NCI-H1048 (cell line): ENCODE measurements at regions not wholly inside any gene's neighbourhood (a gene's known extent, or its start where the extent isn't known, plus 50 kb on each side); places are given as distances from the start of the nearest gene placed in this dataset.
"Not testable (repeated sequence)": the region's sequence is repeated elsewhere in the genome, so short reads cannot be mapped to it uniquely, and the experiment has no call there.

Source experiments
- DNase-seq: peaks from one replicate; lab custom pipeline; 2025; lab: John Stamatoyannopoulos, UW

DNA sequence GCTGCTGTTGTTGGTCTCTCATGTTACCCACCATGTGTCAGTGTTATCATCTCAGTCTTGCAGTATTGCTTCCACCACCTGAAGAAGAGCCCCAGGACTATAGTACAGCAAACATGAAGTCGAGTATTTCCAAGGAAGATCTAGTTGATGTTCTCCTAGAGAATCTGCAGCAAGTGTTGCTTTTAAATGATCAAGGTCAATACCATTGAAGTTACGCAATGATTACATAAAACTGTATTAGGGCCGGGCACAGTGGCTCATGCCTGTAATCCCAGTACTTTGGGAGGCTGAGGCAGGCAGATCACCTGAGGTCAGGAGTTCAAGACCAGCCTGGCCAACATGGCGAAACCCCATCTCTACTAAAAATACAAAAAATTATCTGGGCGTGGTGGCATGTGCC lies 173.9 kb downstream of the TJP1 start:
- not testable (repeated sequence) for DNase-seq

DNA sequence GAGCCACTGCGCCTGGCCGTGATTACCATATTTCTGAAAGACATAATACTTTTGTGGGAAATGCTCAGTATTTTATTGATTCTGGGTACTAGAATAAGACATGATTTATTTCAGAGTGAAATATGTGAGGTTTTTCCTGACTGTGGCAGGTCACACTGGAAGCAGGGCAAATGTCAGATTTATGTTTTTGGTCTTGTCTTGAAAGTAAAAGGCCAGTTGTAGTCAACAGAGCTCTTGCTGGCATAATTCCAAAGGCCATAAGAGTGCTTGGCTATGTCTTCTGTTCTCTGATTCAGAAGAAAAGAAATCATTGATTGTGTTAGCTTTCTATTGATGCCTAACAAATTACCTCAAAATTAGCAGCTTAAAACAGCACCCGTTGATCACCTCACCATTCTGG lies 176.4 kb downstream of the TJP1 start:
- no peak for DNase-seq

DNA sequence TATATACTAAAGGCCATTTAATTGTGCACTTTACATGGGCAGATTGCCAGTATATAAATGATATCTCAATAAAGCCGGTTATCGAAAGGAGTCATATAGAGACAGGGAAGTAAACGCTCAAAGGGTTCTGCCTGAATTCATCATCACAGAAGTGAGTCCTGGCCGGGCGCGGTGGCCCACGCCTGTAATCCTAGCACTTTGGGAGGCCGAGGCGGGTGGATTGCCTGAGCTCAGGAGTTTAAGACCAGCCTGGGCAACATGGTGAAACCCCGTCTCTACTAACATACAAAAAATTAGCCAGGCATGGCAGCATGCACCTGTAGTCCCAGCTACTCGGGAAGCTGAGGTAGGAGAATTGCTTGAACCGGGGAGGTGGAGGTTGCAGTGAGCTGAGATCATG lies 177.9 kb downstream of the TJP1 start:
- DNase-seq, result not testable (repeated sequence)

DNA sequence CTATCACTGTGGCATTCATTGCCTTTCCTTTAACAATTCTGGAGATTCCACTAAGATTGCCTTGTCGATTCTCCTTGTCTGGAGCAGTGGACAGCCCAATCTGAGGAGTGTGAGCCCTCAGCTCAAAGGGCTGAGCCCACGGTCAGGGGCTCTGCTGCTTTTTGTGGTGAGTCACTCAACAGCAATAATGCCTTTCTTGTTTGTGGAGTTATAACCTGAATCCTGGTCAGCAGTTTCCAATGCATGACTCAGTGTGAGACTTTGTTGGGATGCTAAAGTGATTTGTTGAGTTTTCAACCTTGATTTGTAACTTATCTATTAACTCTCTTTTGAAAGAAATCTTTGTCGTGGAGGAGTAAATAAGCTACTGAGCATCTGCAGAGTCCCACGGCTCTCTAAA lies 183.5 kb downstream of the TJP1 start:
- no peak for DNase-seq

DNA sequence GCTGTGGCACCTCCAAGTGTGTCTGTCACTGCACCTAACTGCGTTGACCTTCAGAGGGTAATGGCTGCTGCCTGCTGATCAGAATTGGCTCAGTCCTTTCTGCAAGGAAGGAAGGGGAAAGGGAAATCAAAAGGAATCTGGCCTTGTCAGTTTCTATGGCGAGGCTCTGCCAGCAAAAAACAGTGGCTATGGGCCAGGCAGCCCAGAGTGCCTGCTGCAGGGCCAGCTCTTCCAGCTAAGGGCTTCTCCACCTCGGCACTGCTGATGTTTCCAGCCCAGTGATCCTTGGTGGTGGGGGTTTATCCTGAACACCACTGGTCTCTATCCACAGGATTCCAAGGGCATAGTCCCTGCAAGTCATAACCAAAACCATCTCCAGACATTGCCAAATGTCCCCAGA lies 184.3 kb downstream of the TJP1 start:
- DNase-seq, result no peak

DNA sequence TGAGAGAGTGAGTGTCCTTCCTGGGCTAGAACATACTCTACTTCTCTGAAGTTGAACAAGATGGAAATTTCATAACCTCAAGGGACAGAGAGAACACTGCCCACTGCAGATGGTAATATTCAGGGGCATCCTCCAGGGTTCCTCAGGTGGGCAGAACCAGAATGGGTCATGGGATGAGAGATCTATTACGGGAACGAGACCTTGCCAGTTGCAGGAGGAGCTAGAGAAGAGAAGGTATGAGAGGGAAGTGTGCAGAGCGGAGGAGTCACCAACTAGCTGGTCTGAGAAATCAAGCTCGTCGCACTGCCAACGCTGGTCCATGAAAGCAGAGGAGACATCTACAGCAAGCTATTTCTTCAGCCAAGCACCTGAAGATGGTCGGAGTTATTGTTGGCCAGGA lies 184.7 kb downstream of the TJP1 start:
- no peak for DNase-seq

DNA sequence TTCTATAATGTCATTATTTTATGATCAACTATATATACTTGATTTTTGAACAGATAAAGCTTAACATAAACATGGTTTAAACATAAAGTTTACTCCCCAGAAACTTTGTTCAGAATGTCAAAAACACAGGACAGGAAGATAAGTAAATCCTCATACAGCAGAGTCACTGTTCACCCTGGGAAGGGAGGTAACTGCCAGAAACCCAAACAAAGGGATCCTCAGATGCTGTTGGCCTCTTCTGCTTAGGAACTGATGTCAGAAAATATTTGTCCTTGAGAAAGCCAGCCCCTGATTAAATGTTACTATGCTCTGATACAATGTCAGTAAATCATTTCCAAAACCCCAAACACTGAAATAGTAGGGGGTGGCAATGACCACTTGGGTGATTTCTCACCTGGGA lies 185.3 kb downstream of the TJP1 start:
- no peak for DNase-seq

DNA sequence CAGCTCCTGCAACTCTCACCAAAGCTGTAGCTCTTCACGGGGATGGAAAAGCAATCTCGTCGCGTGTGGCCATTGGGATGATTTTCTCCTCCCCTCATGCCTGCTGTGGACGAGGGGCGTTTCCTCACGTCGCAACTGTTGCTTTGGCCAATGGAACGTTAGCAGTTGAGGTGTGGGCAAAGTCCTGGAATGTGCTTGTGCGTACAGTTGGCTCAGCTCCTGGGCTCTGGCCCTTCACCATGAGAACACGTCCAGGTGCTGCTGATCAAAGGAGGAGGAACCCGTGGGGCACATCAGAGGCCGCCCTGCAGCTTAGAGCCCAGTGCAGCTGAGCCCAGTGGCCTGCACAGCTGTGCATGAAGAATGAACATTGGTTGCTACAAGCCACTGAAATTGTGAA lies 186.1 kb downstream of the TJP1 start:
- DNase-seq, result no peak

DNA sequence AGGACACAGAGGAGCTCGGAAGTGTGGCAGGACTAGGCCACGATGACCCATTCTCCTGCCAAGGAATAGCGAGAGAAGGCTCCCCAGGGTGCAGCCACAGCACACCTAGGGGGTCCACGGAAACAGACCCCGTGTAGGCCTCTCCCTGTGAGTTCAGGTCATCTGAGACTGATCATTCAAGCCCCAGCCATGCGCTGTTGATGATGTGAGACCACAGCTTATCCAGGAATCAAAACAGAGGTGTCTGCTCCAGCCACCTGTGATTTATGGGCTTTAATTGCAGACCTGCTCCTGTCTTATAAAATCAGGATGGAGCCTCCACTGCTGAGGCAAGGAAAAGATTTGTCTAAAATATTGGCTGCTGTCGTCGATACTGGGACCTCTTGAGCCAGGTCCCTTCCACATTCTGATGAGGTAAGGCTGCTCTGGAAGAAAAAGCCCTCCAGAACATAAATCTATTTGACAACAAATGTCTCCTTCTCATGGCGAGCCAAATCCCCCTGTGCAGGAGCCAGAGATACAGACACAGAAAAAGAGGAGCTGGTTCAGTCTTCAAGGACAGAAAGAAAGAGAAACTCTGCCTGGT lies 186.7 kb downstream of the TJP1 start:
- DNase-seq, result no peak

DNA sequence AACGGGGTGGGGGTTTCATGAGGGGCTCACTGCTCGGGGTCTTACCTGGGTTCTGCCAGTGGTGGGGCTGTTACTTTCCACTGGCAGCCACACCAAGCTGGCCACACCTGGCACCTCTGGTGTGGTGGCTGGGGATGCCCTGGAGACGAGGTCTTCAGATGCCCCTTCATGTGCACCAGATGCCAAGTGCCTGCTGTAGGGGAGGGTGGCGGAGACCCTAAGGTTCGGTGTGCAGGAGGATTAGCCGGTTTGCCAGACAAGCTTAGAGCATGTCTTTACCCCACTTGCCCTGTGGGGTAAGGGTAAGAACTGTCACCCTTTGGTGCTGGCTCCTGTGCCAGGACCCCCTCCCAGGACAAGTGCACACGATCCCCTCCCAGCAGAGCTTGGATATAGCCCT lies 188.3 kb downstream of the TJP1 start:
- no peak for DNase-seq

DNA sequence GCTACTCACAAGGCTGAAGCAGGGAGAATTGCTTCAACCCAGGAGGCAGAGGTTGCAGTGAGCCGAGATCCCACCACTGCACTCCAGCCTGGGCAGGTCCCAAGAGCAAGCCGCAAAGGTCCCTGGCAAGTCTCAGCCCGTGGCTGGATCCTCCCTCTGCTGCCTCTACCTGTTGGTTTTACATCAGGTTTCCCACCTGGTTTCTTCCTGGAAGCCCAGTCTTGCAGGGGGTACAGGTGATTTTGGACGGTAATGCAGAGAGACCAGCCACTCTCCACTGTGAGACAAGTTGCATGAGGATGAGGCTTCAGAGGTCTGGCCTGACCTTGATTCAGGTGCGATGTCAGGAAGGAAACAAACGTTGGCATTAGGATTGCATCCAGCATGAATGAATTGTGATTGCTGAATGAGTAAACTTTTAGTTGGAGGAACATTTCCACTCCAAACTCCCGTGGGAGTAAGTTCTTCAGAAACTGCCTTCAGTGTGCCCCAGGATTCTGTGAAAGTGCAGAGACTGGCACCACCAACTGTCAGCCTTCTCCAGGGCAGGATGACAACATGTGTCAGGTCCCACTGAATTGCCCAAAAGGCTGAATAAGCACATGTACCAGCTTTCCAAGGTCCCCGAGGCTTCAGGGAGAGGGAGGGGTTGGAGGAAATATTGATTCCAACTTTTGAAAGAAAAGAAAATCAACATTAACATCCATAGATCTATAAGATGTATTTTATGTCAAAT lies 189.4 kb downstream of the TJP1 start:
- no peak for DNase-seq

DNA sequence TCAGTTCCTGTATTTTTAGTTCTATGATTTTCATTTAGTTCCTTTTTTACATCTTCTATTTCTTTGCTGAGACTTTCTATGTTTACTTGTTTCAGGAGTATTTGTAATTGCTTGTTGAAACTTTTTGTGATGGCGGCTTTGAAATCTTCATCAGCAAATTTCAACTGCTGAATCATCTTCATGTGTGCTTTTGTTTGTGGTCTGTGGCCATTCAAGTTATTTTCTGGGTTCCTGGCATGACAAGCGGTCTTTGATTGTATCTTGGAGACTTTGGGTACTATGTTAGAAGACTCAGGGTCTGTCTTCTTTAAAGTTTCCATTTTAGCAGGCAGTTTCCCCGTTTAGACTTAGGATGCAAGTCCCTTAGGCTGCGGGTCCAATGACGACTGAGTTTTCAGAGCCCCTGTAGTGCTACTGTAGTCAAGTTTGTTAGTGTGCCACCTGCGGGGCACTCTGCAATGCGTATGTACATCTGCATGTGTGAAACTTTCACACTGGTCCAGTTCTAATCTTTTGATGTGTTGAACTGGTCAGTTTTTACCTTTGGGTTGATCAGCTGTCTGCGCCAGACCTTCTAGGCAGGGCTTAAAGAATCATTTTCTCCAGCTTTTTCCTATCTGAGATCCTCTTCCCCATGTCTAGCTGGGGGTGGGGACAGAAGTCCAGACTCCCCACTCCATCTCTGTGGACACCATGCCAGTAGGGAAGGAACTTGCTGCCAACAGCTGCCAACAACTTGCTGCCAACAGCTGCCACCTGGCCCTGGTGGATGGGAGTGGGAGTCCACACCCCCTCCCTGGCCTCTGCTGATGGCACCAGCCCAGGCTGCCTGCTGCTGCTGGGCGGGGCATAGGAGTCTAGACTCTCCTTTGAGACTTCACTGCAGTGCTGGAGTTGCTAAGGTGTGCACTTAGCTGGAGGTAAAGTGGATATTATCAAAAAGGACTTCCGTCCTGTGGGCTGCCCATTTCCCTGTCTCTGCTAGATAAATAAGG lies 190.9 kb downstream of the TJP1 start:
- DNase-seq, result no peak

DNA sequence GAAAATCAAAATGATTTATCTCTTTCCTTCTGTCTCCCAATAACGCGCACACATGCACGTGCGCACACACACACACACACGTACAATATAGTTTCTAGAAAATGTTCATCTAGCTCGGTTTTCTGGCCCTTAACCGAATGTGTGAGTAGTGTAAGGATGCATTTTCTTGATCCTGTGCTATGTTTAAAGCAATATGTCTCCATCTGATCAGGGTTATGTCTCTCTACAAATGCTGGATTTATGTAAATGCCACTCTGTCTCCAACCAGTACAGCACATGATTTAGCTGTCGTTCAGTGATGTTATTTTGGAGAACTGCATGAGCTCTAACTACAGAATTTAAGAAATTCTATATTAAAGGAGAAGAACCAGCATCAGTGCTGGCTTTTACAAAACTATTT lies 198.0 kb downstream of the TJP1 start:
- DNase-seq, result no peak

DNA sequence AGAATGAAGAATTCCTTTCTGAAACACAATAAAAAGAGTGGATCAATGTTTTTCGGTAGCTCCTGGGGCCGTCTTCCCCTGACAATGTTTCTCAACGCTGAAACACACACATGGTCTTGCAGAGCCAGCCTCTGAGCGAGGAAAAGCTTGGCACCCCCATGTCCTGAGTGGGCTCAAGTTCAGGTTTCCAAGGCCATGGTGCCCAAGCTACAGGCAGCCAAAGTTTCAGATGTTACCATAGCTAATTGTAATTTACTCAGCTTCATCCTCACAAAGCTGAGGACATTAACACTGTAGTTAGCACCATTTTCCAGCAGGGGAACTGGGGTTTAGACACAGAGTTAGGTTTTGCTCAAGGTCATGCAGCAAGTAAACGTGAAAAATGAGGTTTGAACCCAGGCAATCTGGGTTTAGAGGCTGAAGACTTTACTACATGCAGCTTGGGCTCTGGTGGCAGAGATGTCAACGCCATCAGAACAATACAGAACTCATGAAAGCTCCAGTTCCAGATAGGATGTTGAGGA lies 199.1 kb downstream of the TJP1 start:
- no peak for DNase-seq

DNA sequence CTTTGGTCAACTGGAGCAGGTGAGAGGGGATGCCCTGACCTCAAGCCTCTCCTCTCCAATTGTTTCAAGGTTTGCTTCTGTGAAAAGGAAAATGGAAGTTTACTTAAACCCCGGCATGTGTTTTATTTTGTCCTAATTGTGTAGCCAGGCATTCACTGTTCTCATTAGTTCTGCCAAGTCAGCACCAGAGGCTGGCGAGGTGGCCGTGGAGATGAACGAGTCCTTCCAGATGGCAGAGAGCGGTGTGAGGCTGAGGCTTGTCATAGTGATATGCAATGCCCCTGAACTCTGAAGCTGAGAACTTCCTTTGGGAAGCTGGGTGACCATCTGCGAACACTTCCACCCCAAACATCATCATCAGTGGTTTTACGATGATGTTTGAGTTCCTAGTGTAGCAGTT lies 199.6 kb downstream of the TJP1 start:
- no peak for DNase-seq

DNA sequence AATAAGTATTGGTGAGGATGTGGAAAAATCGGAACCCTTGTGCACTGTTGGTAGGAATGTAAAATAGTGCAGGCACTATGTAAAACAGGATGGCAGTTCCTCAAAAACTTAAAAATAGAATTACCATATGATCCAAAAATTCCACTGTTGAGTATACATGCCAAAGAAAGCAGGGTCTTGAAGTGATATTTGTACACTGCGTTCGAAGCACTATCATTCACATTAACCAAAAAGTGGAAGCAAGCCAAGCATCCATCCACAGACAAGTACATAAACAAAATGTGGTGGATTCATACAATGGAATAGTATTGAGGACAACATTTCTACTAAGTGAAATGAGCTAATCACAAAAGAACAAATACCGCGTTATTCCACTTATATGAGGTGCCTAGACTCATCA lies 200.7 kb downstream of the TJP1 start:
- no peak for DNase-seq

DNA sequence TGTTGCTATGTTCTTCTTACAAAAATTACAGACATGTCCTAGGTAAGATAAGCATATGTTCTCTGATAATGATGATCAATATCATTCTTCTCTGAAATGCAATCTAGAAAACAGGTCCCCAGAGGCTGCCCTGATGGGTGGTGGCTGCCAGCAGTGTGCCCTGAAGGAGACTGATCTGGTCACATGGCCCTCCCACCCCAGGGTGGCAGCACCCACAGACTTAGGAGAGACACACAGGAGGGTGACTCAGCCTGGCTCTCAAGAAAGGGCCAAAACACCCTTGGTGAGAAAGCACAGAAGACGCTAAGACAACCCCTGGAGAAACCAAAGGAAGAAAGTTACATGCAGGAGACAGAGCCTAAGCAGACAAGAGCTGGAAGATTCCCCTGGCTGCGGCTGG lies 203.7 kb downstream of the TJP1 start:
- no peak for DNase-seq

DNA sequence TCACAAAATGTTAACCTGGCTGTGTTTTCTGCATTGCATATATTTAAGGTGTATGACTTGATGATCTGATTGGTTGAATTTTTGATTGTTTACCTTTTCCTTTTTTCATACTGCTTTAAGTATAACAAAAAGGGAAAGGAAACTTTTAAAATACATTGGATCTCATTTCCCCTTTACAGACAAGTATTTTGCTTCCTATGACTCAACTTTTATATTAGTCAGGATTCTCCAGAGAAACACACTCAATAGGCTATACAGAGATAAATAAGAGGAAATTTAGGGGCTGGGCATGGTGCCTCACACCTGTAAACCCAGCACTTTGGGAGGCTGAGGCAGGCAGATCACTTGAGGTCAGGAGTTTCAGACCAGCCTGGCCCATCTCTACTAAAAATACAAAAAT lies 205.8 kb downstream of the TJP1 start:
- DNase-seq, result no peak

DNA sequence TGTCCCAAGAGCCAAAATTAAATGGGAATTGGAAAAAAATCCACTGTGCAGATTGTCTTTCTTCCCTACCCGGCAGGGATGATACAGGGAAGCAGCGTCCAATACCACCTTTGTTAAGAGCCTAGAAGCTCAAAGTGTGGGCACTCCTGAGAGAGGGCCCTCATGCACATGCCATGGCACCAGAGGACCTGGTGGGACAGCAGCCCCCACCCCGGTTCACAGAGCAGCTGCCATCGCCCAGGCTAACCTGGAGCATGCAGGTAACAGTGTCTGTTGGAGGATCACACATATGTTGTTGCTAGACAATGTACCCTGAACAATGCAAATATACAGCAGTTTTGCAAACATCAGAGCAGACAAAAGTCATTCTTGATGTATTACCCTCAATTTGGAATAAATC lies 206.5 kb downstream of the TJP1 start:
- no peak for DNase-seq

DNA sequence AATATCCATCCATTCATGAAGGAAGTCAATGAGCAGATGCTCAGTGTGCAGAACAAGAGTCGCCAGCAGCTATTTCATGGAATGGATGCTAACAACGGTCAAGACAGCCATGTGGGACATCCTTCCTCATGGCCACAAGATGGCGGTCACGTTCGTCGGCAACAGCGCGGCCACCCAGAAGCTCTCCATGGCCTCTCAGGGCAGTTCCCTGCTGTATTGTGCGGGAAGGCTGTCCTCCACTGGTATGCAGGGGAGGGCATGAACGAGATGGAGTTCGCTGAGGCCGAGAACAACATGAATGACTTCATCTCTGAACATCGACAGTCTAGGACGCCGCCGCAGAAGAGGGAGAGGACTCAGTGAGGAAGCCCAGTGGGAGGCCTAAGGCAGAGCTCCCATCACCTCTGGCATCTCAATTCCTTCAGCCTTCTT lies 208.3 kb downstream of the TJP1 start:
- no peak for DNase-seq

DNA sequence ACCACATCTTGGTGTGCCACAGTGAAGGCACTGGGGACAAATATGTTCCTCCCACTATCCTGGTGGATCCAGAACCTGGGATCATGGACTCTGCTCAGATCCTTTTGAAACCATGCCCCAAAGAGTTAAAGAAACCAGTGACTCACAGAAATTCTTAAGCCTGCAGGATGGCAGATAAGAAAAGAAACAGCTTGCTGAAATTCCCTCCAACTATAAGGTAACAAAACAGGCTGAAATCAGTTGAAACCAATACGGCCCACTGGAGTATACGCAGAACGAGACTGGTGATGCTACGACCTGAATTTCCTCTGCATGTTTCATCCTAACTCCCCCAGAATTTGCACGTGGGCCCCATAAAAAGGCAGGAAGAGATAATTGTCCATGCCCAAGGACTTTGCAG lies 209.6 kb downstream of the TJP1 start:
- no peak for DNase-seq

DNA sequence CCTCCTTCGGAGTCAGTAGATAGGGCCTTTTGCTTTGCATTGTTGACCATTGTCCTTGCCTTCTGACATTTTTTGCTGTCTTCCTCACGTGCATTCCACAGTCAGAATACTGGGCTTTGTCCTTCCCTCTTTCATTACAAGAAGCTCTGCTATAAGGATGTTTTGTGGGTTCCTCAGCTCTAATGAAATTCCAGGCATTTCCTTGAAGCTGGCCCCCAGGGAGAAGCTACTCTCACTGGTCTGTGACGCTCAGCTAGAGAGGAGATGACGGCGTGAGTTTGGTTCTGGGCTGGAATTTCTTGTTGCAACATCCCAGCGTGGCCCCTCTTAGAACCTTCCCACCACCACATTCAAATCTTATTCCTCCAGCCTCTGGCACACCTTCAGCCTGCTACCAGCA lies 210.2 kb downstream of the TJP1 start:
- DNase-seq, result no peak

DNA sequence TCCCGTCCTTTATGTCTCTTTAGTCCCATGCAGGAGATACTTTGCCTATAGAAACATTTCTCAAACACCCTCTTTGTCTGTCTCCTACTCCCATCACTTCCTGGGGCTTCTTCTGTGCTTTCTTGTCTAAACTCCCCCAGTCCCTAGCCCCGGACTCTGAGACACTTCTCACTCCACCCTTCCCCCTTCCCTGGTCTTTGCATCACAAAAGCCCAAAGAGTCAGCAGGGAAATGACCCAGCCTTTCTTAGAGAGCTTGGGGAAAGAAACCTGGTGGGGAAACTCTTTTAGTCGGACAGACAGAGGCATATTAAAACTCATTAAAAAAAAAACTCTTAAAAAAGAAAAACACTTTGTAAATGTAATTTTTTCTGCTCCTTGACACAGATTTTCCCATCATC lies 211.2 kb downstream of the TJP1 start:
- DNase-seq, result no peak
